DMS 273 treated with DMSO at 0.1 percent for 48 hours (cell line): ENCODE measurements at regions not wholly inside any gene's neighbourhood (a gene's known extent, or its start where the extent isn't known, plus 50 kb on each side); places are given as distances from the start of the nearest gene placed in this dataset.
"Not testable (repeated sequence)": the region's sequence is repeated elsewhere in the genome, so short reads cannot be mapped to it uniquely, and the experiment has no call there.

Experiments
- DNase-seq: peaks from one replicate; lab custom pipeline; 2025; lab: John Stamatoyannopoulos, UW

GRCh38 chr10:80697926-80698325 lies 160.2 kb downstream of the SH2D4B start:
- DNase-seq, result no peak

GRCh38 chr10:80699602-80700039 lies 161.9 kb downstream of the SH2D4B start:
- peak; percentile 30 for DNase-seq

GRCh38 chr10:80700252-80700651 lies 162.6 kb downstream of the SH2D4B start:
- DNase-seq, result no peak

GRCh38 chr10:80700760-80701444 lies 163.2 kb downstream of the SH2D4B start:
- no peak for DNase-seq

- DNase-seq, result no peak
Observed at GRCh38 chr10:80701706-80702105, 164.0 kb downstream of the SH2D4B start.

- DNase-seq, result no peak
Observed at GRCh38 chr10:80702143-80702542, 164.4 kb downstream of the SH2D4B start.

GRCh38 chr10:80705899-80706298 lies 168.2 kb downstream of the SH2D4B start:
- DNase-seq, result no peak

- DNase-seq, result no peak
Observed at GRCh38 chr10:80708185-80708584, 170.5 kb downstream of the SH2D4B start.

GRCh38 chr10:80708808-80709207 lies 171.1 kb downstream of the SH2D4B start:
- no peak for DNase-seq

GRCh38 chr10:80709866-80710265 lies 172.2 kb downstream of the SH2D4B start:
- DNase-seq, result peak; percentile 76

- no peak for DNase-seq
Observed at GRCh38 chr10:80713398-80713928, 175.8 kb downstream of the SH2D4B start.

GRCh38 chr10:80714566-80714965 lies 176.9 kb downstream of the SH2D4B start:
- DNase-seq, result no peak

GRCh38 chr10:80718024-80718423 lies 180.3 kb downstream of the SH2D4B start:
- DNase-seq, result no peak

GRCh38 chr10:80719935-80720334 lies 182.2 kb downstream of the SH2D4B start:
- DNase-seq, result no peak

- no peak for DNase-seq
Observed at GRCh38 chr10:80720549-80720948, 182.8 kb downstream of the SH2D4B start.

GRCh38 chr10:80728354-80728753 lies 190.7 kb downstream of the SH2D4B start:
- not testable (repeated sequence) for DNase-seq

GRCh38 chr10:80729896-80730295 lies 192.2 kb downstream of the SH2D4B start:
- no peak for DNase-seq

GRCh38 chr10:80730522-80730921 lies 192.8 kb downstream of the SH2D4B start:
- DNase-seq, result no peak

- no peak for DNase-seq
Observed at GRCh38 chr10:80734589-80734988, 196.9 kb downstream of the SH2D4B start.

GRCh38 chr10:80737209-80737608 lies 199.5 kb downstream of the SH2D4B start:
- no peak for DNase-seq

GRCh38 chr10:80739328-80739727 lies 201.6 kb downstream of the SH2D4B start:
- DNase-seq, result no peak

GRCh38 chr10:80739963-80740715 lies 202.4 kb downstream of the SH2D4B start:
- DNase-seq, result no peak

- DNase-seq, result no peak
Observed at GRCh38 chr10:80741278-80741677, 203.6 kb downstream of the SH2D4B start.
